Activated CD8-positive, alpha-beta memory T cell treated with anti-CD3 and anti-CD28 coated beads for 36 hours (primary cell): ENCODE measurements at regions not wholly inside any gene's neighbourhood (a gene's known extent, or its start where the extent isn't known, plus 50 kb on each side); places are given as distances from the start of the nearest gene placed in this dataset.
"Not testable (repeated sequence)": the region's sequence is repeated elsewhere in the genome, so short reads cannot be mapped to it uniquely, and the experiment has no call there.

Source experiments
- CTCF ChIA-PET: fragments of 350-600 bp; sonication (Branson Sonifier 250); formaldehyde crosslinking; loops from one replicate; lab custom pipeline; 2021; ENCODE audit warnings: antibody characterized with exemption; lab: Charles Lee
- POLR2A ChIA-PET: fragments of 350-600 bp; sonication (Branson Sonifier 250); formaldehyde crosslinking; loops from one replicate; lab custom pipeline; 2021; ENCODE audit warnings: antibody characterized with exemption; lab: Charles Lee

- ChIA-PET POLR2A (no interaction called here), CTCF (no interaction called here)
These were observed 909.9 kb upstream of the AMELY start for GRCh38 chrY:7821295-7822035.

GRCh38 chrY:7818924-7819323, 907.4 kb upstream of the AMELY start:
- POLR2A ChIA-PET, result no interaction called here
- CTCF ChIA-PET, result no interaction called here

GRCh38 chrY:7816567-7816966, 905.0 kb upstream of the AMELY start:
- POLR2A ChIA-PET, result no interaction called here

GRCh38 chrY:7815921-7816320, 904.4 kb upstream of the AMELY start:
- POLR2A ChIA-PET, result no interaction called here
- CTCF ChIA-PET, result no interaction called here

More at GRCh38 chrY:7816567-7816966, 905.0 kb upstream of the AMELY start:
- CTCF ChIA-PET, result no interaction called here

GRCh38 chrY:7815285-7815684, 903.7 kb upstream of the AMELY start:
- CTCF ChIA-PET, result no interaction called here
- POLR2A ChIA-PET, result no interaction called here

GRCh38 chrY:7814361-7814760, 902.8 kb upstream of the AMELY start:
- CTCF ChIA-PET, result no interaction called here
- POLR2A ChIA-PET, result no interaction called here

- CTCF ChIA-PET, result no interaction called here
- POLR2A ChIA-PET, result no interaction called here
These were observed 898.8 kb upstream of the AMELY start for GRCh38 chrY:7810359-7810758.

GRCh38 chrY:7807516-7807870, 895.9 kb upstream of the AMELY start:
- ChIA-PET POLR2A (no interaction called here), CTCF (no interaction called here)

- ChIA-PET POLR2A (no interaction called here), CTCF (no interaction called here)
These were observed 895.3 kb upstream of the AMELY start for GRCh38 chrY:7806592-7807515.

GRCh38 chrY:7805624-7806023, 894.1 kb upstream of the AMELY start:
- CTCF ChIA-PET, result no interaction called here
- POLR2A ChIA-PET, result no interaction called here

- ChIA-PET POLR2A (no interaction called here), CTCF (no interaction called here)
These were observed 892.2 kb upstream of the AMELY start for GRCh38 chrY:7803737-7804136.

GRCh38 chrY:7796128-7796527, 884.6 kb upstream of the AMELY start:
- ChIA-PET CTCF (no interaction called here), POLR2A (no interaction called here)

- CTCF ChIA-PET, result no interaction called here
- POLR2A ChIA-PET, result no interaction called here
These were observed 882.9 kb upstream of the AMELY start for GRCh38 chrY:7794441-7794840.

GRCh38 chrY:7793989-7794388, 882.4 kb upstream of the AMELY start:
- CTCF ChIA-PET, result no interaction called here
- POLR2A ChIA-PET, result no interaction called here

GRCh38 chrY:7792431-7792830, 880.9 kb upstream of the AMELY start:
- ChIA-PET POLR2A (no interaction called here), CTCF (no interaction called here)

- ChIA-PET CTCF (no interaction called here), POLR2A (no interaction called here)
These were observed 869.9 kb upstream of the AMELY start for GRCh38 chrY:7781501-7781900.

- POLR2A ChIA-PET, CTCF ChIA-PET: not testable (repeated sequence)
These were observed 863.9 kb upstream of the AMELY start for GRCh38 chrY:7775436-7775835.

- CTCF ChIA-PET, result no interaction called here
These were observed 860.2 kb upstream of the AMELY start for GRCh38 chrY:7771771-7772170.

GRCh38 chrY:7769790-7770375, 858.3 kb upstream of the AMELY start:
- ChIA-PET CTCF (no interaction called here), POLR2A (no interaction called here)

More at GRCh38 chrY:7771771-7772170, 860.2 kb upstream of the AMELY start:
- POLR2A ChIA-PET, result interaction anchor here (0.6 kb wide), 1 partner anchor 85 kb away, joined by 3 read pairs; no protein-coding TSS in a partner anchor

GRCh38 chrY:7768901-7769300, 857.3 kb upstream of the AMELY start:
- ChIA-PET POLR2A (no interaction called here), CTCF (no interaction called here)
